Smooth muscle cell (in vitro differentiated cells): ENCODE measurements at regions not wholly inside any gene's neighbourhood (a gene's known extent, or its start where the extent isn't known, plus 50 kb on each side); places are given as distances from the start of the nearest gene placed in this dataset.

ENCODE experiments used
- DNase-seq: peaks from one replicate; lab custom pipeline; 2025; ENCODE audit not compliant: unreplicated experiment; lab: John Stamatoyannopoulos, UW
- H2AFZ ChIP-seq: fragments of 200-600 bp; sonication (generic); 2 replicates; pipeline ENCODE4 v1.6.0; 2016; ENCODE audit warnings: antibody characterized with exemption, low read depth, mild to moderate bottlenecking
- H3F3A ChIP-seq: fragments of 200-600 bp; sonication (generic); 2 replicates; pipeline ENCODE4 v1.6.0; 2017; ENCODE audit warnings: antibody characterized with exemption, low read depth
- H3K27ac ChIP-seq: fragments of 200-600 bp; sonication (generic); 2 replicates; pipeline ENCODE4 v1.5.1; 2016; ENCODE audit warnings: low read depth, mild to moderate bottlenecking
- H3K27me3 ChIP-seq: fragments of 200-600 bp; sonication (generic); 2 replicates; pipeline ENCODE4 v1.6.1; 2016; ENCODE audit warnings: low read depth, mild to moderate bottlenecking
- H3K36me3 ChIP-seq: fragments of 200-600 bp; sonication (generic); 2 replicates; pipeline ENCODE4 v1.5.1; 2016; ENCODE audit warnings: low read depth
- H3K4me1 ChIP-seq: fragments of 200-600 bp; sonication (generic); 2 replicates; pipeline ENCODE4 v1.5.1; 2016; ENCODE audit warnings: low read depth
- H3K4me2 ChIP-seq: fragments of 200-600 bp; sonication (generic); 2 replicates; pipeline ENCODE4 v1.6.0; 2016; ENCODE audit warnings: mild to moderate bottlenecking
- H3K4me3 ChIP-seq: fragments of 200-600 bp; sonication (generic); 2 replicates; pipeline ENCODE4 v1.5.1; 2016; ENCODE audit warnings: mild to moderate bottlenecking
- H3K79me2 ChIP-seq: fragments of 200-600 bp; sonication (generic); 2 replicates; pipeline ENCODE4 v1.6.0; 2016; ENCODE audit warnings: low read depth, mild to moderate bottlenecking
- H3K9ac ChIP-seq: fragments of 200-600 bp; sonication (generic); 2 replicates; pipeline ENCODE4 v1.6.0; 2016; ENCODE audit warnings: low read depth
- H3K9me3 ChIP-seq: fragments of 200-600 bp; sonication (generic); replicated peaks from 2 replicates; pipeline ENCODE4 v1.5.1; 2016; ENCODE audit warnings: low read depth
- H4K20me1 ChIP-seq: fragments of 200-600 bp; sonication (generic); 2 replicates; pipeline ENCODE4 v1.6.0; 2016; ENCODE audit warnings: low read depth
- CTCF ChIP-seq: fragments of 200-600 bp; sonication (generic); IDR thresholded peaks from 2 replicates; pipeline ENCODE4 v1.5.1; 2017; ENCODE audit warnings: borderline replicate concordance, mild to moderate bottlenecking, antibody characterized with exemption; ENCODE audit not compliant: insufficient read depth, poor library complexity, severe bottlenecking
- WGBS: methylation state at CpG from one replicate; pipeline ENCODE4 v1.1.7; 2016; ENCODE audit warnings: low lambda C conversion rate; 5-methylcytosine and 5-hydroxymethylcytosine counted together

- TF ChIP-seq CTCF: no peak
- H3K36me3 ChIP-seq: no peaks in the 10 kb centered on the region
- no peaks in the 10 kb centered on the region for H3K4me1 ChIP-seq
- no peak overlapping the region for H3K4me3 ChIP-seq
- H3K27ac ChIP-seq: no peak overlapping the region
- no peak overlapping the region for H3K9ac ChIP-seq
- no peaks in the 10 kb centered on the region for H3K27me3 ChIP-seq
- WGBS: 62% methylated on average over 2 of the region's 2 CpGs
- H3K79me2 ChIP-seq: no peaks in the 10 kb centered on the region
- no peak overlapping the region for H3K4me2 ChIP-seq
- peak overlapping the region; percentile 69 for H2AFZ ChIP-seq
- DNase-seq: no peak
- H3F3A ChIP-seq: no peaks in the 10 kb centered on the region
- no peaks in the 10 kb centered on the region for H3K9me3 ChIP-seq
- no peaks in the 10 kb centered on the region for H4K20me1 ChIP-seq
Observed at GRCh38 chr4:17081179-17081578, 182.7 kb upstream of the LDB2 start.

GRCh38 chr4:17077105-17077504, 178.7 kb upstream of the LDB2 start:
- Histone ChIP-seq H2AFZ (no peak overlapping the region), H3K4me1 (no peaks in the 10 kb centered on the region), H3K4me2 (no peak overlapping the region), H3K79me2 (no peaks in the 10 kb centered on the region), H3K27me3 (no peaks in the 10 kb centered on the region), H3K9ac (no peak overlapping the region), H3K36me3 (no peaks in the 10 kb centered on the region), H3F3A (no peaks in the 10 kb centered on the region), H4K20me1 (no peaks in the 10 kb centered on the region), H3K9me3 (no peaks in the 10 kb centered on the region), H3K4me3 (no peak overlapping the region), H3K27ac (no peak overlapping the region)
- no peak for TF ChIP-seq CTCF
- DNase-seq: no peak
- 91% methylated on average over 5 of the region's 5 CpGs for WGBS

- DNase-seq: no peak
- WGBS: 27% methylated on average over 3 of the region's 3 CpGs
- Histone ChIP-seq H3K4me2 (peak overlapping the region; percentile 9), H3K9me3 (no peaks in the 10 kb centered on the region), H4K20me1 (no peaks in the 10 kb centered on the region), H3K36me3 (no peaks in the 10 kb centered on the region), H3K27me3 (no peaks in the 10 kb centered on the region), H3K79me2 (no peaks in the 10 kb centered on the region), H3K27ac (peak overlapping the region; percentile 55), H3K9ac (no peak overlapping the region), H3F3A (no peaks in the 10 kb centered on the region), H2AFZ (peak overlapping the region; percentile 15), H3K4me3 (no peak overlapping the region), H3K4me1 (no peaks in the 10 kb centered on the region)
- no peak for TF ChIP-seq CTCF
Observed at GRCh38 chr4:17072483-17072882, 174.0 kb upstream of the LDB2 start.

GRCh38 chr4:17068891-17069290, 170.4 kb upstream of the LDB2 start:
- TF ChIP-seq CTCF: no peak
- H3K9me3 ChIP-seq: no peaks in the 10 kb centered on the region
- 55% methylated on average over 4 of the region's 4 CpGs for WGBS

More at GRCh38 chr4:17068891-17069290, 170.4 kb upstream of the LDB2 start:
- Histone ChIP-seq H3K79me2 (no peaks in the 10 kb centered on the region), H2AFZ (peak overlapping the region; percentile 10), H3K27me3 (no peaks in the 10 kb centered on the region), H3K4me1 (no peaks in the 10 kb centered on the region), H4K20me1 (no peaks in the 10 kb centered on the region), H3K36me3 (no peaks in the 10 kb centered on the region), H3K9ac (no peak overlapping the region), H3K4me2 (no peak overlapping the region), H3K4me3 (no peak overlapping the region), H3F3A (peaks cover 7% of the 10 kb centered on the region), H3K27ac (no peak overlapping the region)
- no peak for DNase-seq
